ENCODE measurements at regions not wholly inside any gene's neighbourhood (a gene's known extent, or its start where the extent isn't known, plus 50 kb on each side); places are given as distances from the start of the nearest gene placed in this dataset.

GRCh38 chr1:232697187-232697822 lies 67.4 kb upstream of the SIPA1L2 start:
- Histone ChIP-seq H3K9ac (ENCODE audit: low read length) (no peak overlapping the region), H3K36me3 (ENCODE audit: control insufficient read depth, insufficient read depth, low read length) (no peaks in the 10 kb centered on the region), H2BK5ac (ENCODE audit: low read length) (no peak overlapping the region), H3K4me3 (ENCODE audit: low read length) (no peak overlapping the region), H3K18ac (ENCODE audit: low read length) (no peak overlapping the region), H3K23ac (ENCODE audit: low read length) (no peak overlapping the region), H3K27me3 (ENCODE audit: insufficient read depth, low read length, poor library complexity) (no peaks in the 10 kb centered on the region), H2AK5ac (ENCODE audit: low read length) (no peak overlapping the region), H3K4ac (ENCODE audit: low read depth, low read length) (no peak overlapping the region), H3K4me1 (ENCODE audit: control insufficient read depth, low read depth, low read length) (no peaks in the 10 kb centered on the region), H4K5ac (ENCODE audit: low read length) (no peak overlapping the region), H3K79me2 (ENCODE audit: control insufficient read depth, insufficient read depth, low read length) (no peaks in the 10 kb centered on the region), H3K4me2 (ENCODE audit: low read length) (no peak overlapping the region), H4K8ac (ENCODE audit: low read depth, low read length) (no peak overlapping the region), H2BK120ac (ENCODE audit: low read depth, low read length) (no peak overlapping the region), H3K27ac (ENCODE audit: low read depth, low read length) (no peak overlapping the region), H2BK15ac (replicated peaks; ENCODE audit: low read depth) (no peak overlapping the region), H3K56ac (ENCODE audit: low read length) (no peak overlapping the region), H3K79me1 (ENCODE audit: low read length) (no peaks in the 10 kb centered on the region)
- WGBS (ENCODE audit: extremely low coverage, insufficient coverage, low lambda C conversion rate) = no CpG with 5 or more reads among the region's 4 CpGs
- DNase-seq = no peak

- no peaks in the 10 kb centered on the region for H3K79me1 ChIP-seq (ENCODE audit: low read length)
- no peak overlapping the region for H3K56ac ChIP-seq (ENCODE audit: low read length)
- H3K4me3 ChIP-seq (ENCODE audit: low read length) = no peak overlapping the region
- no peaks in the 10 kb centered on the region for H3K79me2 ChIP-seq (ENCODE audit: control insufficient read depth, insufficient read depth, low read length)
- no peaks in the 10 kb centered on the region for H3K36me3 ChIP-seq (ENCODE audit: control insufficient read depth, insufficient read depth, low read length)
- no peak for DNase-seq
- H2BK15ac ChIP-seq (replicated peaks; ENCODE audit: low read depth) = no peak overlapping the region
- H2BK120ac ChIP-seq (ENCODE audit: low read depth, low read length) = no peak overlapping the region
- H4K8ac ChIP-seq (ENCODE audit: low read depth, low read length) = no peak overlapping the region
- no peak overlapping the region for H2AK5ac ChIP-seq (ENCODE audit: low read length)
- H3K27ac ChIP-seq (ENCODE audit: low read depth, low read length) = no peak overlapping the region
- H2BK5ac ChIP-seq (ENCODE audit: low read length) = no peak overlapping the region
- no peak overlapping the region for H3K4ac ChIP-seq (ENCODE audit: low read depth, low read length)
- H3K18ac ChIP-seq (ENCODE audit: low read length) = no peak overlapping the region
- no CpG with 5 or more reads among the region's 6 CpGs for WGBS (ENCODE audit: extremely low coverage, insufficient coverage, low lambda C conversion rate)
- no peak overlapping the region for H3K4me2 ChIP-seq (ENCODE audit: low read length)
- peaks cover 3% of the 10 kb centered on the region for H3K4me1 ChIP-seq (ENCODE audit: control insufficient read depth, low read depth, low read length)
- no peaks in the 10 kb centered on the region for H3K27me3 ChIP-seq (ENCODE audit: insufficient read depth, low read length, poor library complexity)
- no peak overlapping the region for H3K23ac ChIP-seq (ENCODE audit: low read length)
- H4K5ac ChIP-seq (ENCODE audit: low read length) = no peak overlapping the region
- no peak overlapping the region for H3K9ac ChIP-seq (ENCODE audit: low read length)
Observed at GRCh38 chr1:232699814-232700213, 69.9 kb upstream of the SIPA1L2 start.

GRCh38 chr1:232702911-232703310 lies 73.0 kb upstream of the SIPA1L2 start:
- Histone ChIP-seq H2BK15ac (replicated peaks; ENCODE audit: low read depth) (no peak overlapping the region), H3K4ac (ENCODE audit: low read depth, low read length) (no peak overlapping the region), H3K4me1 (ENCODE audit: control insufficient read depth, low read depth, low read length) (peaks cover 3% of the 10 kb centered on the region), H3K56ac (ENCODE audit: low read length) (no peak overlapping the region), H3K4me2 (ENCODE audit: low read length) (no peak overlapping the region), H3K79me2 (ENCODE audit: control insufficient read depth, insufficient read depth, low read length) (no peaks in the 10 kb centered on the region), H2AK5ac (ENCODE audit: low read length) (no peak overlapping the region), H3K18ac (ENCODE audit: low read length) (no peak overlapping the region), H3K27ac (ENCODE audit: low read depth, low read length) (no peak overlapping the region), H3K36me3 (ENCODE audit: control insufficient read depth, insufficient read depth, low read length) (no peaks in the 10 kb centered on the region), H3K23ac (ENCODE audit: low read length) (no peak overlapping the region), H3K4me3 (ENCODE audit: low read length) (no peak overlapping the region), H4K5ac (ENCODE audit: low read length) (no peak overlapping the region), H4K8ac (ENCODE audit: low read depth, low read length) (no peak overlapping the region), H3K27me3 (ENCODE audit: insufficient read depth, low read length, poor library complexity) (no peaks in the 10 kb centered on the region), H3K9ac (ENCODE audit: low read length) (no peak overlapping the region), H2BK5ac (ENCODE audit: low read length) (no peak overlapping the region), H2BK120ac (ENCODE audit: low read depth, low read length) (no peak overlapping the region), H3K79me1 (ENCODE audit: low read length) (no peaks in the 10 kb centered on the region)
- no peak for DNase-seq
- WGBS (ENCODE audit: extremely low coverage, insufficient coverage, low lambda C conversion rate) = no CpG with 5 or more reads among the region's 5 CpGs

- H3K56ac ChIP-seq (ENCODE audit: low read length) = no peak overlapping the region
- no peak overlapping the region for H2BK120ac ChIP-seq (ENCODE audit: low read depth, low read length)
- no peak overlapping the region for H2BK15ac ChIP-seq (replicated peaks; ENCODE audit: low read depth)
- no peak overlapping the region for H3K27ac ChIP-seq (ENCODE audit: low read depth, low read length)
- DNase-seq = no peak
- H4K8ac ChIP-seq (ENCODE audit: low read depth, low read length) = no peak overlapping the region
- H3K9ac ChIP-seq (ENCODE audit: low read length) = no peak overlapping the region
- H3K4me2 ChIP-seq (ENCODE audit: low read length) = no peak overlapping the region
- H3K79me1 ChIP-seq (ENCODE audit: low read length) = no peaks in the 10 kb centered on the region
- H3K18ac ChIP-seq (ENCODE audit: low read length) = no peak overlapping the region
- no peaks in the 10 kb centered on the region for H3K36me3 ChIP-seq (ENCODE audit: control insufficient read depth, insufficient read depth, low read length)
- H4K5ac ChIP-seq (ENCODE audit: low read length) = no peak overlapping the region
- WGBS (ENCODE audit: extremely low coverage, insufficient coverage, low lambda C conversion rate) = no CpG with 5 or more reads among the region's 2 CpGs
- no peak overlapping the region for H3K4ac ChIP-seq (ENCODE audit: low read depth, low read length)
- H3K79me2 ChIP-seq (ENCODE audit: control insufficient read depth, insufficient read depth, low read length) = no peaks in the 10 kb centered on the region
- no peak overlapping the region for H2BK5ac ChIP-seq (ENCODE audit: low read length)
- peaks cover 3% of the 10 kb centered on the region for H3K4me1 ChIP-seq (ENCODE audit: control insufficient read depth, low read depth, low read length)
- H3K4me3 ChIP-seq (ENCODE audit: low read length) = no peak overlapping the region
- H3K27me3 ChIP-seq (ENCODE audit: insufficient read depth, low read length, poor library complexity) = no peaks in the 10 kb centered on the region
- H2AK5ac ChIP-seq (ENCODE audit: low read length) = no peak overlapping the region
- H3K23ac ChIP-seq (ENCODE audit: low read length) = no peak overlapping the region
Observed at GRCh38 chr1:232704256-232704655, 74.3 kb upstream of the SIPA1L2 start.

- no peak overlapping the region for H2AK5ac ChIP-seq (ENCODE audit: low read length)
- WGBS (ENCODE audit: extremely low coverage, insufficient coverage, low lambda C conversion rate) = no CpG with 5 or more reads among the region's 7 CpGs
- no peak overlapping the region for H2BK120ac ChIP-seq (ENCODE audit: low read depth, low read length)
- H3K23ac ChIP-seq (ENCODE audit: low read length) = no peak overlapping the region
- no peak overlapping the region for H3K4ac ChIP-seq (ENCODE audit: low read depth, low read length)
- H4K8ac ChIP-seq (ENCODE audit: low read depth, low read length) = no peak overlapping the region
- H4K5ac ChIP-seq (ENCODE audit: low read length) = no peak overlapping the region
- no peak overlapping the region for H3K56ac ChIP-seq (ENCODE audit: low read length)
- H3K27ac ChIP-seq (ENCODE audit: low read depth, low read length) = no peak overlapping the region
- DNase-seq = peak; percentile 45
- H3K9ac ChIP-seq (ENCODE audit: low read length) = no peak overlapping the region
- H2BK15ac ChIP-seq (replicated peaks; ENCODE audit: low read depth) = no peak overlapping the region
- no peak overlapping the region for H3K4me2 ChIP-seq (ENCODE audit: low read length)
- H3K4me1 ChIP-seq (ENCODE audit: control insufficient read depth, low read depth, low read length) = peaks cover 3% of the 10 kb centered on the region
- H3K27me3 ChIP-seq (ENCODE audit: insufficient read depth, low read length, poor library complexity) = no peaks in the 10 kb centered on the region
- H3K4me3 ChIP-seq (ENCODE audit: low read length) = no peak overlapping the region
- H2BK5ac ChIP-seq (ENCODE audit: low read length) = no peak overlapping the region
- H3K18ac ChIP-seq (ENCODE audit: low read length) = no peak overlapping the region
- no peaks in the 10 kb centered on the region for H3K36me3 ChIP-seq (ENCODE audit: control insufficient read depth, insufficient read depth, low read length)
- no peaks in the 10 kb centered on the region for H3K79me1 ChIP-seq (ENCODE audit: low read length)
- H3K79me2 ChIP-seq (ENCODE audit: control insufficient read depth, insufficient read depth, low read length) = no peaks in the 10 kb centered on the region
Observed at GRCh38 chr1:232704694-232705680, 75.1 kb upstream of the SIPA1L2 start.
